ENCODE measurements at regions not wholly inside any gene's neighbourhood (a gene's known extent, or its start where the extent isn't known, plus 50 kb on each side); places are given as distances from the start of the nearest gene placed in this dataset.

DNA sequence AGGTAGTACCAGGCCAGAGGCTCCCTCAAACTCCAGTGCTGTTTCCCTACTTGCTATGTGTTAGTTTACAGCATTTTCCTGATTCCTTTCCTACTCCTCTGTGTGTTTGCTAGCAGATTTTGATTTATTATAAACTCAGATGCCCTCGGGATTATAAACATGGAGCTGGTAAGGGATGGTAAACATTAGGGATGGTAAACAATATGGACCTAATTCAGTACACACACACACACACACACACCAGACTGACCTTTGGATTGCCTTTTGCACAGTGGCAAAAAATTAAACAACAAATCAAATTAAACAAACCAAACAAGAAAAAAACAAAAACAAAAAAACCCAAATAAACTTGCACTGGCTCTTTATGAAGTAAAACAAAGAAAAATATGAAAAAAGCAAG is 55.4 kb upstream of the ACVR1 start:
- no peak overlapping the region for H3K4me3 ChIP-seq (ENCODE audit: low read depth, low read length)
- no peak for DNase-seq (ENCODE audit: low read depth, low spot score)
- TF ChIP-seq, protein P1, sequence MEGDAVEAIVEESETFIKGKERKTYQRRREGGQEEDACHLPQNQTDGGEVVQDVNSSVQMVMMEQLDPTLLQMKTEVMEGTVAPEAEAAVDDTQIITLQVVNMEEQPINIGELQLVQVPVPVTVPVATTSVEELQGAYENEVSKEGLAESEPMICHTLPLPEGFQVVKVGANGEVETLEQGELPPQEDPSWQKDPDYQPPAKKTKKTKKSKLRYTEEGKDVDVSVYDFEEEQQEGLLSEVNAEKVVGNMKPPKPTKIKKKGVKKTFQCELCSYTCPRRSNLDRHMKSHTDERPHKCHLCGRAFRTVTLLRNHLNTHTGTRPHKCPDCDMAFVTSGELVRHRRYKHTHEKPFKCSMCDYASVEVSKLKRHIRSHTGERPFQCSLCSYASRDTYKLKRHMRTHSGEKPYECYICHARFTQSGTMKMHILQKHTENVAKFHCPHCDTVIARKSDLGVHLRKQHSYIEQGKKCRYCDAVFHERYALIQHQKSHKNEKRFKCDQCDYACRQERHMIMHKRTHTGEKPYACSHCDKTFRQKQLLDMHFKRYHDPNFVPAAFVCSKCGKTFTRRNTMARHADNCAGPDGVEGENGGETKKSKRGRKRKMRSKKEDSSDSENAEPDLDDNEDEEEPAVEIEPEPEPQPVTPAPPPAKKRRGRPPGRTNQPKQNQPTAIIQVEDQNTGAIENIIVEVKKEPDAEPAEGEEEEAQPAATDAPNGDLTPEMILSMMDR (IDR thresholded peaks at IDR 0.05; ENCODE audit: insufficient read depth, low read length, missing control alignments): no peak
- ChIA-PET POLR2A (no interaction called here), CTCF (no interaction called here)

- no peak for DNase-seq (ENCODE audit: low read depth, low spot score)
- TF ChIP-seq, protein P1 (IDR thresholded peaks at IDR 0.05; ENCODE audit: insufficient read depth, low read length, missing control alignments): no peak
- no peak overlapping the region for H3K4me3 ChIP-seq (ENCODE audit: low read depth, low read length)
- CTCF ChIA-PET: no interaction called here
- POLR2A ChIA-PET: no interaction called here
Measured at GRCh38 chr2:157930728-157931127, 54.6 kb upstream of the ACVR1 start.

GRCh38 chr2:157929871-157930667 is 53.9 kb upstream of the ACVR1 start:
- H3K4me3 ChIP-seq (ENCODE audit: low read depth, low read length): no peak overlapping the region
- CTCF ChIA-PET: no interaction called here
- POLR2A ChIA-PET: no interaction called here
- DNase-seq (ENCODE audit: low read depth, low spot score): no peak
- TF ChIP-seq, protein P1 (IDR thresholded peaks at IDR 0.05; ENCODE audit: insufficient read depth, low read length, missing control alignments): no peak

GRCh38 chr2:157928372-157928771 is 52.2 kb upstream of the ACVR1 start:
- ChIA-PET POLR2A (no interaction called here), CTCF (no interaction called here)
- DNase-seq (ENCODE audit: low read depth, low spot score): no peak
- no peak overlapping the region for H3K4me3 ChIP-seq (ENCODE audit: low read depth, low read length)
- TF ChIP-seq, protein P1 (IDR thresholded peaks at IDR 0.05; ENCODE audit: insufficient read depth, low read length, missing control alignments): no peak

DNA sequence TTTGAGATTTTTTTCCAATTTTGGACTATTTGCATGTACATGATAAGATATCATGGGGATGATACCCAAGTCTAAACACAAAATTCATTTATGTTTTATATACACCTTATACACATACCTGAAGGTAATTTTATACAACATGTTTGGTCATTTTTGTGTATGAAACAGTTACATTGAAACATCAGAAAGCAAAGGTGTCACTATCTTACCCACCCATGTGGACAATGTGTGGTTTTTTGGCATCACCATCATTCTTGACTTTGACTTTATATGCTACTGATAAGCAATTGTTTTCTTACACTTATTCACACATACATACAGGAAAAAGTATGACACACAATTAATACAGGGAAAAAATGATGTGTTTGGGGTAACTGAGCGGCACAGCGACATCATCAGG is 51.0 kb upstream of the ACVR1 start:
- no peak for DNase-seq (ENCODE audit: low read depth, low spot score)
- no peak overlapping the region for H3K4me3 ChIP-seq (ENCODE audit: low read depth, low read length)
- TF ChIP-seq, protein P1 (IDR thresholded peaks at IDR 0.05; ENCODE audit: insufficient read depth, low read length, missing control alignments): no peak
- POLR2A ChIA-PET: no interaction called here
- CTCF ChIA-PET: no interaction called here
